ENCODE measurements at regions not wholly inside any gene's neighbourhood (a gene's known extent, or its start where the extent isn't known, plus 50 kb on each side); places are given as distances from the start of the nearest gene placed in this dataset.

DNA sequence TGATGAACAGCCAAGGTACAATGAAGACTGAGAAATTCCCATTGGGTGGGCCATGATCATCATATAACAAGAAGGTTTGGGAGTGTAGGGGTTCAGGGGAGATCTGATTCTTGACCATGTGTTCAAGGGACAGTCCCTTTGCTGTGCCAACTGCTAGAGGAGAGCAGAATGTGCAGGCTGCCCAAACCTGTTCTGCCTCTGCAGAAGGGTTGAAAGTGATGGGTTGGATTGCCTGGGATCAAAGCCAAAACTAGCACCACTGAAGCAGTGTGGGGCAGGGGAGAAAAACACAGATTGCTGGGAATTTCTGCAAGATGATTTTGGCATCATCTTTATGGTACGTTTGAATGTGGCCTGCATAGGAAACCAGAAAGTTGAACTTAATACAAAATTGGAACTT, 303.9 kb downstream of the OTUD1 start:
- no peaks in the 10 kb centered on the region for H3K4me1 Mint-ChIP-seq
- no peaks in the 10 kb centered on the region for H3K9me3 Mint-ChIP-seq
- peaks cover 7% of the 10 kb centered on the region for H3K27me3 Mint-ChIP-seq (ENCODE audit: low read depth)
- H3K36me3 Mint-ChIP-seq (ENCODE audit: low read depth) = no peaks in the 10 kb centered on the region
- TF ChIP-seq, protein P1, sequence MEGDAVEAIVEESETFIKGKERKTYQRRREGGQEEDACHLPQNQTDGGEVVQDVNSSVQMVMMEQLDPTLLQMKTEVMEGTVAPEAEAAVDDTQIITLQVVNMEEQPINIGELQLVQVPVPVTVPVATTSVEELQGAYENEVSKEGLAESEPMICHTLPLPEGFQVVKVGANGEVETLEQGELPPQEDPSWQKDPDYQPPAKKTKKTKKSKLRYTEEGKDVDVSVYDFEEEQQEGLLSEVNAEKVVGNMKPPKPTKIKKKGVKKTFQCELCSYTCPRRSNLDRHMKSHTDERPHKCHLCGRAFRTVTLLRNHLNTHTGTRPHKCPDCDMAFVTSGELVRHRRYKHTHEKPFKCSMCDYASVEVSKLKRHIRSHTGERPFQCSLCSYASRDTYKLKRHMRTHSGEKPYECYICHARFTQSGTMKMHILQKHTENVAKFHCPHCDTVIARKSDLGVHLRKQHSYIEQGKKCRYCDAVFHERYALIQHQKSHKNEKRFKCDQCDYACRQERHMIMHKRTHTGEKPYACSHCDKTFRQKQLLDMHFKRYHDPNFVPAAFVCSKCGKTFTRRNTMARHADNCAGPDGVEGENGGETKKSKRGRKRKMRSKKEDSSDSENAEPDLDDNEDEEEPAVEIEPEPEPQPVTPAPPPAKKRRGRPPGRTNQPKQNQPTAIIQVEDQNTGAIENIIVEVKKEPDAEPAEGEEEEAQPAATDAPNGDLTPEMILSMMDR (IDR thresholded peaks at IDR 0.05; ENCODE audit: unreplicated experiment in 3 of 3) = no peak
- H3K27ac Mint-ChIP-seq = no peak overlapping the region
- no peak overlapping the region for H3K4me3 Mint-ChIP-seq

DNA sequence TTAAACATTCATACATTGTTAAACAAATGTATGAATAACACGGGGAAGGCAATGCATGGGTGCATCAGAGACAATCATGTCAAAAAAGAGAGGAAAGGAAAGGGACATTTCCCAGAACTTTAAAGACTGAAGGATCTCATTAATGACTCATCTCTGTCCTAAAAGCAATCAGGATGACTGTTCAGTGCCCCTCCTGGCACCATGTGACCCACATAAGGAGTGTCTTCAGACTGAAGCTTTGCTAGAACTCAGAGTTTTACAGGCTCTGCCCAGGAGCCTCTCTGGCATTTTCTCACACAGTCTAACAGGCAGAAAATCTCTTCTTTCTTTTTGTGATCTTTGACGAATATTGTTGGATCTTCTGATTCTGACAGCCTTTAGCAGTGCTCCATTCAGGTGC, 315.3 kb downstream of the OTUD1 start:
- Mint-ChIP-seq H3K36me3 (ENCODE audit: low read depth) (no peaks in the 10 kb centered on the region), H3K27ac (peak overlapping the region in 1 of 3 experiments; percentile 5), H3K27me3 (ENCODE audit: low read depth) (peaks cover 4% of the 10 kb centered on the region), H3K9me3 (no peaks in the 10 kb centered on the region), H3K4me1 (no peaks in the 10 kb centered on the region), H3K4me3 (no peak overlapping the region)
- TF ChIP-seq, protein P1 (IDR thresholded peaks at IDR 0.05; ENCODE audit: unreplicated experiment in 3 of 3) = no peak

DNA sequence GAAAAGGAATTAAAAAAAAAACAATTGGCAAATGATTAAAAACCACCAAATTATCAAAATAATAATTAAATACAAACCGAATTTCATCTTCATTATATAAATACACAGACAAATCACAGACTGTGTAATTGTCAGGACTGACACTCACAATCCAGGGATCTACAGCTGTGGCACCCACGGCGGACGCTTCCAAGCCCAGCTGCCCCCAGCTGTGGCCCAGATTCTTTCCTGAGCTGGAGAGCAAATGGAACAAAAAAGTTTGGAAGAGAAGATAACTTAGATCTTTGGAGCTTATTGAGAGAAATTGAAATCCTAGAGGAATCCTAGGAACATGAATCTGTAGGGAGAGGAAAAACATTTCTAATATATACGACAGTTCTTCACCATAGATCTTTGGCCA, 316.1 kb downstream of the OTUD1 start:
- no peaks in the 10 kb centered on the region for H3K36me3 Mint-ChIP-seq (ENCODE audit: low read depth)
- peak overlapping the region in 1 of 3 experiments; percentile 56 for H3K27ac Mint-ChIP-seq
- no peaks in the 10 kb centered on the region for H3K4me1 Mint-ChIP-seq
- H3K4me3 Mint-ChIP-seq = no peak overlapping the region
- TF ChIP-seq, protein P1 (IDR thresholded peaks at IDR 0.05; ENCODE audit: unreplicated experiment in 3 of 3) = no peak
- no peaks in the 10 kb centered on the region for H3K9me3 Mint-ChIP-seq
- peaks cover 4% of the 10 kb centered on the region for H3K27me3 Mint-ChIP-seq (ENCODE audit: low read depth)

DNA sequence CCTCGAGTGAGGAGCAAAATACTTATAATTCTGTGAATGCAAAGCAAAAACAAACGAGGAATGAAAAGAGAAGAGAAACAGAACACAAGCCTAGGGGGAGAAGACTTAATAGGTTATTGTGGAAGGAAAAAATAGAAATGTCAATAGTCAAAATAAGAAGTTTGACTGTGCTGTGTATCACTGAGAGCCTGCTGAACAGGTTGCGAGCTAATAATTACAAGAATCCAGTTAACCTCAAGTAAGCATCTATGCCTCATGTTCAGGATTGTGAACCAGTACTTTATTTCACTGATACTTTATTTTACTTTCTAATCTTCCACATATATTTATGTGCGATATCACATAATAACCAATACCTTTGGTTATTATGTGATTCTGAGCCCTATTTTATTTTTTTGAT, 316.7 kb downstream of the OTUD1 start:
- H3K4me3 Mint-ChIP-seq = no peak overlapping the region
- H3K36me3 Mint-ChIP-seq (ENCODE audit: low read depth) = no peaks in the 10 kb centered on the region
- no peaks in the 10 kb centered on the region for H3K4me1 Mint-ChIP-seq
- H3K9me3 Mint-ChIP-seq = peaks cover 3% of the 10 kb centered on the region
- TF ChIP-seq, protein P1 (IDR thresholded peaks at IDR 0.05; ENCODE audit: unreplicated experiment in 3 of 3) = no peak
- H3K27me3 Mint-ChIP-seq (ENCODE audit: low read depth) = peaks cover 4% of the 10 kb centered on the region
- H3K27ac Mint-ChIP-seq = peak overlapping the region in 2 of 3 experiments; percentile 10 to 56

DNA sequence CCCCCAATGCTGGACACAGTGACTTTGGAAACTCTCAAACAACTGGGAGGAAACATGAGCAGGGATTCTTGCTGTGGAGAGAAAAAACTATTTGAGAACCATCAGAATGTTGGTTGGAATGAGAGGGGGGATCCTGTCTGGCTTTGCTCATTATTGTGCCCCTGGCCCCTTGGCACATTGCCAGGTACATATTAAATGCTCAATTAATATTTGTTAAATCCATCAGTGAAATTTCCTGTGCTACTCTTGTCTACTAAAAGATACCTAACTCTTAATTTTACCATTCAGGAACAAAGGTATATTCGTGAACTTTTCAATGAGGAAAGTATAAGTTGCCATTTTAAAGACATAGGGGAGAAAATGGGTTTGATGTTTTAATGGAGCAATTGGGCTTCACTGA, 329.4 kb downstream of the OTUD1 start:
- Mint-ChIP-seq H3K4me1 (no peaks in the 10 kb centered on the region), H3K36me3 (ENCODE audit: low read depth) (no peaks in the 10 kb centered on the region), H3K27ac (no peak overlapping the region), H3K9me3 (peaks cover 17% of the 10 kb centered on the region), H3K27me3 (ENCODE audit: low read depth) (peaks cover 12% of the 10 kb centered on the region), H3K4me3 (no peak overlapping the region)
- TF ChIP-seq, protein P1 (IDR thresholded peaks at IDR 0.05; ENCODE audit: unreplicated experiment in 3 of 3) = no peak

DNA sequence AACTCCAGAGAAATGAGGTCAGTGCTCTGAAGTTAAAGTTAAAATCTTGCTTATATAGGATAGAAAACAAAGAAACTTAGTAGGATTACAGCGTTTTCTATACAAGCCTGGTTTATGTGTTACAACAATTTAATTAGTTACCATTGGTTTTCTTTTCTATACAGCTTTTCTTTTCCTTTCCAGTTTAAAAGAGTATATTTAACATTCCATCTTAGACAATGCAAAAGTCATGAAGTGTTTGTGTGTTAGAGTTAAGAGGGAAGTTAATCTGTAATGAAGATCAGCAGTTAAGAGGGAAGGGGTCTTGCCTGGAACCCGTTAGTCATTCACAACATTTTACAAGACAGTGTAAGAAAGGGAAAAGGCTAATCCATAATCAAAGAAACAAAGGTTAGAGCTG, 338.3 kb downstream of the OTUD1 start:
- H3K4me1 Mint-ChIP-seq = peaks cover 6% of the 10 kb centered on the region
- peak overlapping the region; percentile 68 to 91 (median 71) for H3K27ac Mint-ChIP-seq
- TF ChIP-seq, protein P1 (IDR thresholded peaks at IDR 0.05; ENCODE audit: unreplicated experiment in 3 of 3) = no peak

More for the DNA sequence above, 338.3 kb downstream of the OTUD1 start:
- Mint-ChIP-seq H3K36me3 (ENCODE audit: low read depth) (no peaks in the 10 kb centered on the region), H3K27me3 (ENCODE audit: low read depth) (peaks cover 4% of the 10 kb centered on the region), H3K4me3 (no peak overlapping the region), H3K9me3 (peaks cover 2% of the 10 kb centered on the region)

All from nephron (organoid).